ENCODE measurements at regions not wholly inside any gene's neighbourhood (a gene's known extent, or its start where the extent isn't known, plus 50 kb on each side); places are given as distances from the start of the nearest gene placed in this dataset.

DNA sequence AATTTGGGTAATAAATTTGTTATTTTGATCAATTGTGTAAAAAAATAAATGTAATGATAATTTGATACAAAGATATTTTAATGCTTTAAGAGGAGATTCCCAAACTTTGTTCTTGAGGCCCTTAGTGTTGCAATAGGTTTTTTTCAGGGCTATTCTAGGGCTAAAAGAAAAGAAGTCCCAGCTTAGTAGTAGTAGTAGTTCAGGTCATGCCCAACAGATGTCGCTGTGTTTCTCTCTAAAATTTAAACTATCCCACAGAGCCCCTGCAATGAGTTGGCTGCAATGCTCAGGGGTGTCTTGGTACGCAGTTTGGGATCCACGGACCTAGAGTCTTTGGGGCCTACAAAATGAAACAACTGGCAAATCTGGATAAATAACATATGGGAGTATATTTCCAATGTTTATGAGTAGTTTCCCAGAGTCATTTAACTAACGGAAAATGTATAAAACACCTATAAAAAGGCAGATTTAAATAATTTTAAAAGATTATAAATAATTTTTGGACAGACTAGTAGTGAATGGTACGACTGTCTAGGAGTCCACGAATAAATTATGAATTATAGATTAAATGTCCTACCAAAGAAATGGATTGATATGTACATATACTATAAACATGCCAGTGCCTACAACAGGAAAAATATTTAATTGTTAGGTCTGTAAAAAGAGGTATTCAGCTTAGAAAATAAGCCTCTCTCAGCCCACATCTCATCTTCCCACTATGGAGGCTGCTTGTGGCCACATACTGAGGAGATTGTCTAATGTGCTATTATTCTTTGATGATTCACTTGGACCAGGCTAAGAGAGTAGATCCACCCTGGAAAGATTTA lies 228.5 kb upstream of the PMFBP1 start:
- peak; percentile 18 for DNase-seq

- DNase-seq, result no peak
Observed at GRCh38 chr16:72399811-72400210, 227.9 kb upstream of the PMFBP1 start.

DNA sequence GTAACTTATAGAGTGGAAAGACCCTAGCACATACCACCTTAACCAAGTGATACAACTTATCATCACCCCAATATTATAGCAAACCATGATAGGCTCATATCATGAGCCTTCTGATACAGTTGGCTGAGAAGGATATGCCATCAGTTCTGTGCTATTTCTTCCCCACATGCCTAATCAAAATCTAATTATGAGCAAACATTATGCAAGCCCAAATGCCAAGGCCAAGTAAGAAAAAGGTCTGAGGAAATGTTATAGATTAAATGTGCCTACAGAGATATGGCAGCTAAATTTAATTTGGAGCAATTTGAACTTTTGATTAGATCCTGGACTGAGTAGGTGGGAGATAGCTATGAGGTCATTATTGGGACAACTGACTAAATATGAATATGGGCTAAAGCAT lies 225.9 kb upstream of the PMFBP1 start:
- DNase-seq, result no peak

GRCh38 chr16:72394526-72394925 lies 222.6 kb upstream of the PMFBP1 start:
- DNase-seq, result no peak

DNA sequence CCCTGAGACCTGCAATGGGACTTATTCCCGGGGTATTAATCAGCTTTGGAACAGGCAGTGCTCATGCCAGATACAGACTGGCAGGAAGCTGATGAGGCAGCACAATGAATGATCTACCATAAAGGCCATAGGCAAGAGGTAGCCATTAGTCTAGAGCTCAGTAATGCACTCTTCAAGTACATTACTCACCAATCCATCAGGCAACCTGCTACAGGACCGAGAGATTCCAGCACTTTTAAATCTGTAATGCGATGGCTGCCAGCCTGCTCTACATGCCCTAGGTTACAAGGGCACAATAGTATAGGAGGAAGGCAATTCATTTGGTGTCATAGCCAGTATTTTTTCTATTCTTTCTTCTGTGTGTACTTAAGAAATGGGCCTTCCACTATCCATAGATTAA lies 217.8 kb upstream of the PMFBP1 start:
- DNase-seq, result no peak

- DNase-seq, result no peak
Observed at GRCh38 chr16:72388007-72388406, 216.1 kb upstream of the PMFBP1 start.

GRCh38 chr16:72384651-72385050 lies 212.7 kb upstream of the PMFBP1 start:
- no peak for DNase-seq

- no peak for DNase-seq
Observed at GRCh38 chr16:72380283-72380682, 208.3 kb upstream of the PMFBP1 start.

- DNase-seq, result no peak
Observed at GRCh38 chr16:72373201-72373600, 201.2 kb upstream of the PMFBP1 start.

DNA sequence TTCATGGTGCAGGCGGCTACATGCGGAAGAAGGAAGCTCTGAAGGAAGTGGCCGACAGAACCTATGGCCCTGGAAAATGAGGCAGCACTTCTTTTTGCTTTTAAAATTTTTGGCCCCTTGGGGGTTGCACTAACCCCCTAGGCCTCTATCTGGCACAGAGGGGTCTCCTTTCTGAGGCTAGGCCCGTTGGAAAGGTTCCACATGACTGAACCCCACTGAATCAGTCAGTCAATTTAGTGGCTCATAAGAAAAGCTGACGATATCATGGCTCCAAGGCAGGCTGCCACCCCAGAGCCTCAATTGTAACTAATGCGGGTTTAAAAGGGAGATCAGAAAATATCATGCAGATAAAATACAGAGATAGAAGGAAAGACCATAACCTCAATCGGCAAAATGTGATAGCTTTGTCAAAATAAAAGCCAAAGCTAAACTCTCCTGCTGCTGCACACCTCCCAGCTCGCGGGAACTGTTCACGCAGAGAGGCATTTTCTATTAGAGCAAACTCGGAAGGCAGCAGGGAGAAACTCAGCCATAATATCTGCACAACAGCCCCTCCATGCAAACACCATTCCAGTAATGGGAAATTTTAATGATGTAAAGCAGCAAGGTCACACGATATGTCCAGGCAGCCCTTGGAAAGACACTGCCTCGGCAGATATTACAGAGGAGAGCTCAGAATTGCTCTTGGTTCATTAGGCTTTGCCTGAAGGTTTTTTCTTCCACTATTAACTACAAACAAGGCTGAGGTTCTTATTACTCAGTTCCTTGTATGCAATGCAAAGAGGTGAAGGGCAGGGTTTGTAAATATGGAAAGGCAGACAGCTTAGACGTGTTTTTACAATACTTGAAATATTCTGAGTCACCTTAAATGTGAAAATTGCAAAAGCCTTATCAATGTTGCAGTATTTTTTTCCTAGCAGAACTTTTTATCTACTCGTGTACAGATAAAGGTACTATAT lies 200.4 kb upstream of the PMFBP1 start:
- no peak for DNase-seq

DNA sequence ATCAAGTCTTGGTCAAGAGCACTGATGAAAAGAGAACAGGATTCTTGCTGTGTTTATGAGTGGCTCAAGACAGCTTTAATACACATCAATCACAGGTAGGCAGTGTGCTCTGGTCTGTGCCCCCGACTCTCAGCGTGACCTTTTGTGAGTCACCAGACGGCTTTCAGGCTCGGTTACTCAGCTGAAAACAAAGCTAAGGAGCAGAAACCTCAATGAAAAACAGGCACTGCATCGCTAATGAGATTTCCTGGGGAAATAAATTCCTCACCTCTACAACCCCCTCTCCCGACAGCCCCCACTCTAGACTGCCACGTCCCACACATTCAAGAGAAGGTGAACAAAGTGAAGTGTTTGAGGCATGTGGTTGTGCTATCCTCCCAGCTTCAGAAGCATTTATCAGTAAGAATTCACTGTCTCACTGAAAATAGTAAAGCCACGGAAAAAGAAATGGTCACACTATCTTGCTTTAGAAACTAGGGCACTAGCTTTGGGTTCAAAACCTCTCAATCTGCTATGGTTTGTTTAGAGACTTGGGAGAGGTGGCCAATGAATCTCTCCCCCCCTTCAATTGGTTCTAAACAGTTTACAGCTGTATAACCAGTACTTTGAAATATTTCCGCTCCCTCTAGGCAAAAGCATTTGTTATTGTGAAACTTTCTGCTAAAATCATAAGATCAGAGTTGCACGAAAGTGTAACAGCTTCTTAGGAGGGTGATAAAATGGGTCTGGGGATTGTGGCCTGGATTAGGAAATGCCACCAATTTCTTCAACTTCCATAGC lies 199.5 kb upstream of the PMFBP1 start:
- DNase-seq, result no peak

- no peak for DNase-seq
Observed at GRCh38 chr16:72369274-72369673, 197.3 kb upstream of the PMFBP1 start.

DNA sequence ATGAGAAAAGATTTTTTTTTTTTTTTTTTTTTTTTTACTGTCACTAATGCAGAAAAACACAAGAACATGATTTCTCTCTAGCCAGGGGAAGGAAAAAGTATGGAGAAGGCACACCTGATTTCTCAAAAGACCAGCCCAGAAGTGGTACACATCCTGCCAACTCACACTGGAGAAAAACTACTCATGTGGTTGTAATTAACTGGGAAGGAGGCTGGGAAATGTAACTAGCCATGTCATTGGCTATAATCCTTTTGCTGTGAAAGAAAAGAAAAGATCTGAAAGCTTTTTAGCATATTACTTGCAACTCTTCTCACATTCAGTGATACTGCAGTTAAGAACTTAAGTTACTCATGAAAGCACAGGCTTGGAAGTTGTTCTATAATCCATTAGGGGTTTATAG lies 195.9 kb upstream of the PMFBP1 start:
- no peak for DNase-seq

DNA sequence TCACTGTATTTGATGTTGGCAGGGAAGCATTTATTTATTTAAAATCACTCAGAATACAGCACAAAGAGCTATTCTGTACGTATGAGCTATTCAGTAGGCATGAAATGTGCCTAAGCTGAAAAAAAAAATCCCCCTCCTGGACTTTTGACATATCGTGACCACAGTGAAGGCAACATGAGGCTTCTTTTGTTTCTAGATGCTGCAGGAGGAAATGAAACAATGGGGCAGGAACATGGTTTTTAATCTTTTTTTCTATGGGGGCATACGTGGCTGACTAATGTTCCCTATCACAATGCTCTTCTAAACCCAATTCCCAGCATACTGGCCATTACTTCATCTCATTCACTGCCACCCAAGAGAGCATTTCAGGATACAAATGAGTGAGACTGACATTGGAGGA lies 191.0 kb upstream of the PMFBP1 start:
- DNase-seq, result no peak

GRCh38 chr16:72362476-72362875 lies 190.5 kb upstream of the PMFBP1 start:
- DNase-seq, result no peak

DNA sequence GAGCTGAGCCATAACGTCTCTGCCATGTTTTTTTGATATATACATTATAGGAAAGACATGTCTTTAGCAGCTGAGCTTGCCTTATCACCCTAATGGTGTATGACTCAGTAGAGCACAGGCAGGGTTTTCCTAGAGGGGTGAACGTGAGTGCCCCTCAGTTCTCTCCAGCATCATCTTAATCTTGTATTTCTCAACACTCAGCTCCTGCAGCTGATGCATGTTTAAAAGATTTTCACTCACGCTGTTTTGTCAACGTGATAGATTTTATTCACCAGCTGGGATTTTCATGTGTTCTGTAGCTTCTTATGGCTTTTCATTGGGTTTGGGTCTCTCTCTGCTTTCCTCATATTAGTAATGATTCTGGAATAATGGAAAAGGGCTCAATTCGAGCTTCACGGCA lies 186.0 kb upstream of the PMFBP1 start:
- no peak for DNase-seq

- DNase-seq, result no peak
Observed at GRCh38 chr16:72355561-72355960, 183.6 kb upstream of the PMFBP1 start.

DNA sequence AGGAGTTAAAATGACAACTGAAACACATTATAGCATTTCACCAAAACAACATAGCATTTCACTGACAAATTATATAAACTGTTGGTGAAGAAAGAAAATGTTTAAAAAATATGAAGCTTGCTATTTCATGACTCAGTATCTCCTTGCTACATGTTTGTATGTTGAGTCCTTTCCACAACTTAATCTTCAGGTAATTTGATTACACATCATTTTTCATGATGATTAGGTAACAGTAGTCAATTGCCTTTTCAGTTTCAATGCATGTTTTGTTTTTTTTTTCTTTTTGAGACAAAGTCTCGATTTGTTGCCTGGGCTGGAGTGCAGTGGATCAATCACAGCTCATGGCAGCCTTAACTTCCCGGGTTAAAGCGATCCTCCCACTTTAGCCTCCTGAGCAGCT lies 177.8 kb upstream of the PMFBP1 start:
- DNase-seq, result no peak

DNA sequence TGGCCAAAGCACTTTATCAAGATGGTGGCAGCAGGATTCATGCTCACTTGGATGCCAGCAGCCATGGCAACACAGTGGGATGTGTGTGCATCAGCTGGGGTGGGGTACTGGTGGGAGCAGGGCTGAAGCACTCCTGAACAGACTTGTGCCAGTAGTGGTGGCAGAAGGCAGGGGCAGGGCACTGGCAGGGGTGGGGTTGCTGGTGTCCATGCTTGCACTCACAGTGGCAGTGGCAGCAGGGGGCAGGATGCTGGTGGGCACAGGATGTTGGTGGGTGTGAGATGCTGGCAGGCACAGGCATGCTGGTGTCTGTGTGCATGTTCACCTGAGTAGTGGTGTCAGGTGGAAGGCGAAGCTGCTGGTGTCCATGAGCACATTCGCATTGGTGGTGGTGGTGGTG lies 161.0 kb upstream of the PMFBP1 start:
- no peak for DNase-seq

DNA sequence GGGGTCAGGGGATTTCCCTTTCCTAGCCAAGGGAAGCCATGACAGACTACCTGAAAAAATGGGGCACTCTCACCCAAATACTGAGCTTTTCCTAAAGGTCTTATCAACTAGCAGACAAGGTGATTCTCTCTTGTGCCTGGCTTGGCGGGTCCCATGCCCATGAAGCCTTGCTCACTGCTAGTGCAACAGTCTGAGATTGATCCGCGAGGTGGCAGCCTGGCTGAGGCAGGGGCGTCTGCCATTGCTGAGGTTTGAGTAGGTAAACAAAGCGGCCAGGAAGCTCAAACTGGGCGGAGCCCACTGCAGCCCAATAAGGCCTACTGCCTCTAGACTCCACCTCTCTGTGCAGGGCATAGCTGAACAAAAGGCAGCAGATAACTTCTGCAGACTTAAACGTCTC lies 152.6 kb upstream of the PMFBP1 start:
- no peak for DNase-seq

DNA sequence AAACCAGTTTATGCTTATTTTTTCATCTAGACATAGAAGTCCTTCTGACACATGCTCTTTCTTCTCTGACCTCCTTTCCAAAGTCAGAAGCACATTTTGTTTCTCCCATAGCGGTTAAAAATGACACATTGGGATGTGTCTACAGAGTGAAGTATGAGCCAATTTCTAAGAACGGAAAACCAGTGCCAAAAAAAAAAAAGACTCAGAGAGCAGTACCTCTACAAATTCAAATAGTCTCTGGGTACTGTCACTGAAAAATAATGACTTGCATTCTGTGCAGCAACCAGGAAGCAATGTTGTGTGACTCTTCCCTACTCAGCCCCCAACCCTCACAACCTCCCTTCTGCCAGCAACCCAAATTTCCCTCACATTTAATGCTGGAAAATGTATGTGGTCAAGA lies 145.5 kb upstream of the PMFBP1 start:
- no peak for DNase-seq

DNA sequence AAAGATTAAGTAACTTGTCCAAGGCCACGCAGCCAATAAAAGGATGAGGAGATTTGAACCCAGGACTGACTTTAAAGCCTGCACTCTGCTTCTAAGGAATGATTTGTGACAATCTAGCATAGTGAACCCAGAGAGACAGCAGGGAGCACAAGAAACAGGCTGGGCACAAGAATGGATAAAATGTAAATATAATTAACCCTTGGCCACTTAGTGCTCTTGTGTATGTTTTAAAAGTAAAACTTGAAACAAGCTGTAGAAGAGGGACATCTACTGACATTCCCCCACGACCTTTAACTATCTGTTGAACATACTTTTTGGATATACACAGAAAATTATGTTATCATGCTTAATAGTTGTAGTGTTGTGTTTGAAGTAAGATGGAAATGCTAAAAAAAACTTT lies 141.9 kb upstream of the PMFBP1 start:
- DNase-seq, result no peak

- no peak for DNase-seq
Observed at GRCh38 chr16:72312828-72313227, 140.9 kb upstream of the PMFBP1 start.
